Common myeloid progenitor, CD34-positive (primary cell): ENCODE measurements at regions not wholly inside any gene's neighbourhood (a gene's known extent, or its start where the extent isn't known, plus 50 kb on each side); places are given as distances from the start of the nearest gene placed in this dataset.

Experiments used
- CTCF ChIA-PET: fragments of 350-600 bp; sonication (Branson Sonifier 250); formaldehyde crosslinking; loops from one replicate; lab custom pipeline; 2021; ENCODE audit warnings: antibody characterized with exemption; lab: Charles Lee
- POLR2A ChIA-PET: fragments of 350-600 bp; sonication (Branson Sonifier 250); formaldehyde crosslinking; loops from one replicate; lab custom pipeline; 2021; ENCODE audit warnings: antibody characterized with exemption; lab: Charles Lee
- DNase-seq, 3 donors: peaks; one replicate each; pipeline versions ENCODE4 v3.0.0 to v3.0.0-alpha.2; 2013
- H3K27ac ChIP-seq, 2 experiments: 1 replicate in 1 of 2; 2 replicates in 1 of 2; pipeline ENCODE4 v1.7.0; 2013; ENCODE audit warnings: inconsistent platforms in 2 of 2, low read length in 2 of 2, mild to moderate bottlenecking in 2 of 2, low read depth in 1 of 2, moderate library complexity in 1 of 2; ENCODE audit not compliant: severe bottlenecking in 2 of 2, insufficient read depth in 1 of 2, poor library complexity in 1 of 2
- H3K27me3 ChIP-seq, 5 experiments: replicated peaks in 2 of 5; 1 replicate in 3 of 5; 2 replicates in 2 of 5; pipeline versions ENCODE4 v1.6.1 to v1.7.0; 2013; ENCODE audit warnings: low read length in 4 of 5, mild to moderate bottlenecking in 2 of 5, moderate library complexity in 2 of 5, inconsistent platforms in 1 of 5; ENCODE audit not compliant: insufficient read depth in 5 of 5, control insufficient read depth in 4 of 5
- H3K36me3 ChIP-seq, 4 experiments: 1 replicate in 2 of 4; 2 replicates in 2 of 4; pipeline versions ENCODE4 v1.6.1 to v1.7.0; 2013; ENCODE audit warnings: low read length in 3 of 4, control low read depth in 1 of 4, mild to moderate bottlenecking in 1 of 4; ENCODE audit not compliant: control insufficient read depth in 4 of 4, insufficient read depth in 4 of 4
- H3K4me1 ChIP-seq, 4 experiments: 1 replicate in 3 of 4; 2 replicates in 1 of 4; pipeline versions ENCODE4 v1.6.1 to v1.7.1; 2013; ENCODE audit warnings: low read length in 3 of 4, mild to moderate bottlenecking in 3 of 4, control low read depth in 1 of 4, inconsistent platforms in 1 of 4, moderate library complexity in 1 of 4; ENCODE audit not compliant: control insufficient read depth in 4 of 4, insufficient read depth in 4 of 4; ENCODE audit errors: control extremely low read depth in 1 of 4
- H3K4me3 ChIP-seq, 7 experiments: 1 replicate in 4 of 7; 2 replicates in 3 of 7; pipeline versions ENCODE4 v1.5.1 to v1.7.0; 2013; ENCODE audit warnings: mild to moderate bottlenecking in 7 of 7, low read length in 6 of 7, moderate library complexity in 6 of 7, inconsistent platforms in 2 of 7, low read depth in 2 of 7, control low read depth in 1 of 7; ENCODE audit not compliant: insufficient read depth in 4 of 7, control insufficient read depth in 1 of 7; ENCODE audit errors: extremely low read depth in 1 of 7
- H3K9me3 ChIP-seq, 5 experiments: 1 replicate in 4 of 5; 2 replicates in 1 of 5; pipeline versions ENCODE4 v1.6.1 to v1.7.1; 2013; ENCODE audit warnings: low read length in 4 of 5, mild to moderate bottlenecking in 2 of 5, inconsistent platforms in 1 of 5, low read depth in 1 of 5, moderate library complexity in 1 of 5; ENCODE audit not compliant: control insufficient read depth in 4 of 5, insufficient read depth in 2 of 5; ENCODE audit errors: control extremely low read depth in 1 of 5
- WGBS: methylation state at CpG from one replicate; pipeline ENCODE4 v1.1.5; 2013; ENCODE audit not compliant: insufficient coverage; 5-methylcytosine and 5-hydroxymethylcytosine counted together

GRCh38 chr4:41408859-41409593 lies 128.9 kb upstream of the LIMCH1 start:
- Histone ChIP-seq H3K27ac (no peak overlapping the region), H3K36me3 (no peaks in the 10 kb centered on the region), H3K27me3 (no peaks in the 10 kb centered on the region), H3K4me1 (peaks cover 5 to 37% (median 13%) of the 10 kb centered on the region in 4 experiments), H3K4me3 (no peak overlapping the region), H3K9me3 (no peaks in the 10 kb centered on the region)
- WGBS: 83% methylated on average over 2 of the region's 4 CpGs
- POLR2A ChIA-PET: no interaction called here
- CTCF ChIA-PET: interaction anchor here (0.8 to 1.4 kb wide), 3 partner anchors 13 to 57 kb away, joined by 3 to 4 read pairs (median 3); no protein-coding TSS in a partner anchor
- no peak for DNase-seq

GRCh38 chr4:41409594-41409895 lies 128.4 kb upstream of the LIMCH1 start:
- Histone ChIP-seq H3K4me1 (peaks cover 10 to 42% (median 18%) of the 10 kb centered on the region in 4 experiments), H3K9me3 (no peaks in the 10 kb centered on the region), H3K27me3 (no peaks in the 10 kb centered on the region), H3K4me3 (no peak overlapping the region), H3K36me3 (no peaks in the 10 kb centered on the region), H3K27ac (no peak overlapping the region)
- DNase-seq: no peak
- WGBS: 100% methylated on average over 2 of the region's 2 CpGs
- POLR2A ChIA-PET: no interaction called here
- CTCF ChIA-PET: interaction anchor here (0.6 to 1.4 kb wide), 3 partner anchors 13 to 49 kb away, joined by 3 read pairs; no protein-coding TSS in a partner anchor

GRCh38 chr4:41410049-41410448 lies 127.9 kb upstream of the LIMCH1 start:
- no peak for DNase-seq
- CTCF ChIA-PET: interaction anchor here (0.6 to 1.4 kb wide), 3 partner anchors 12 to 50 kb away, joined by 3 read pairs; no protein-coding TSS in a partner anchor
- Histone ChIP-seq H3K4me3 (no peak overlapping the region), H3K27me3 (no peaks in the 10 kb centered on the region), H3K9me3 (no peaks in the 10 kb centered on the region), H3K4me1 (peaks cover 12 to 47% (median 19%) of the 10 kb centered on the region in 4 experiments), H3K27ac (no peak overlapping the region), H3K36me3 (no peaks in the 10 kb centered on the region)
- WGBS: 88% methylated on average over 3 of the region's 3 CpGs
- POLR2A ChIA-PET: no interaction called here

- WGBS: 0% methylated on average over 4 of the region's 8 CpGs
- Histone ChIP-seq H3K4me1 (peaks cover 12 to 42% (median 19%) of the 10 kb centered on the region in 4 experiments), H3K27ac (no peak overlapping the region), H3K36me3 (no peaks in the 10 kb centered on the region), H3K27me3 (no peaks in the 10 kb centered on the region), H3K9me3 (no peaks in the 10 kb centered on the region), H3K4me3 (peak overlapping the region in 3 of 7 experiments; percentile 2 to 66 (median 48))
- CTCF ChIA-PET: no interaction called here
- DNase-seq: peak; percentile 81 to 91 (median 88)
- POLR2A ChIA-PET: no interaction called here
These were observed 124.1 kb upstream of the LIMCH1 start for GRCh38 chr4:41413670-41414411.

GRCh38 chr4:41414412-41414779 lies 123.6 kb upstream of the LIMCH1 start:
- peak overlapping the region in 3 of 7 experiments; percentile 2 to 66 (median 48) for H3K4me3 ChIP-seq
- H3K27ac ChIP-seq: no peak overlapping the region
- no peaks in the 10 kb centered on the region for H3K36me3 ChIP-seq
- no peaks in the 10 kb centered on the region for H3K9me3 ChIP-seq
- DNase-seq: no peak
- H3K4me1 ChIP-seq: peaks cover 12 to 42% (median 19%) of the 10 kb centered on the region in 4 experiments
- 28% methylated on average over 6 of the region's 7 CpGs for WGBS
- POLR2A ChIA-PET: no interaction called here
- CTCF ChIA-PET: interaction anchor here (1.0 kb wide), 2 partner anchors 28 to 47 kb away, joined by 3 read pairs; no protein-coding TSS in a partner anchor
- no peaks in the 10 kb centered on the region for H3K27me3 ChIP-seq

- 88% methylated on average over 6 of the region's 8 CpGs for WGBS
- no peaks in the 10 kb centered on the region for H3K9me3 ChIP-seq
- no peak for DNase-seq
- ChIA-PET POLR2A (no interaction called here), CTCF (interaction anchor here (0.7 kb wide), 1 partner anchor 306 kb away, joined by 3 read pairs; no protein-coding TSS in a partner anchor)
- no peaks in the 10 kb centered on the region for H3K36me3 ChIP-seq
- H3K27me3 ChIP-seq: no peaks in the 10 kb centered on the region
- peaks cover 10 to 38% (median 19%) of the 10 kb centered on the region in 4 experiments for H3K4me1 ChIP-seq
- H3K27ac ChIP-seq: no peak overlapping the region
- no peak overlapping the region for H3K4me3 ChIP-seq
These were observed 119.5 kb upstream of the LIMCH1 start for GRCh38 chr4:41418444-41418843.

GRCh38 chr4:41420541-41420940 lies 117.4 kb upstream of the LIMCH1 start:
- peaks cover 0 to 31% (median 10%) of the 10 kb centered on the region in 4 experiments for H3K4me1 ChIP-seq
- 99% methylated on average over 6 of the region's 6 CpGs for WGBS
- H3K27me3 ChIP-seq: no peaks in the 10 kb centered on the region
- DNase-seq: no peak
- no peak overlapping the region for H3K27ac ChIP-seq
- POLR2A ChIA-PET: no interaction called here
- H3K9me3 ChIP-seq: no peaks in the 10 kb centered on the region
- no peak overlapping the region for H3K4me3 ChIP-seq
- CTCF ChIA-PET: no interaction called here
- no peaks in the 10 kb centered on the region for H3K36me3 ChIP-seq
